B cell (primary cell): ENCODE measurements at regions not wholly inside any gene's neighbourhood (a gene's known extent, or its start where the extent isn't known, plus 50 kb on each side); places are given as distances from the start of the nearest gene placed in this dataset.

ENCODE experiments used
- EZH2 ChIP-seq: IDR thresholded peaks from 2 replicates; pipeline ENCODE4 v1.6.1; 2012; ENCODE audit warnings: borderline replicate concordance, low read depth, mild to moderate bottlenecking, moderate library complexity, low read length; ENCODE audit not compliant: insufficient read depth, poor library complexity, severe bottlenecking
- TF ChIP-seq, protein P1 (sequence below): fragments of 200-600 bp; IDR thresholded peaks from one replicate; pipeline ENCODE4 v1.8.0; 2022; ENCODE audit warnings: antibody characterized with exemption, mild to moderate bottlenecking

GRCh38 chr6:141490982-141491381, 641.7 kb upstream of the GJE1 start:
- TF ChIP-seq, protein P1, sequence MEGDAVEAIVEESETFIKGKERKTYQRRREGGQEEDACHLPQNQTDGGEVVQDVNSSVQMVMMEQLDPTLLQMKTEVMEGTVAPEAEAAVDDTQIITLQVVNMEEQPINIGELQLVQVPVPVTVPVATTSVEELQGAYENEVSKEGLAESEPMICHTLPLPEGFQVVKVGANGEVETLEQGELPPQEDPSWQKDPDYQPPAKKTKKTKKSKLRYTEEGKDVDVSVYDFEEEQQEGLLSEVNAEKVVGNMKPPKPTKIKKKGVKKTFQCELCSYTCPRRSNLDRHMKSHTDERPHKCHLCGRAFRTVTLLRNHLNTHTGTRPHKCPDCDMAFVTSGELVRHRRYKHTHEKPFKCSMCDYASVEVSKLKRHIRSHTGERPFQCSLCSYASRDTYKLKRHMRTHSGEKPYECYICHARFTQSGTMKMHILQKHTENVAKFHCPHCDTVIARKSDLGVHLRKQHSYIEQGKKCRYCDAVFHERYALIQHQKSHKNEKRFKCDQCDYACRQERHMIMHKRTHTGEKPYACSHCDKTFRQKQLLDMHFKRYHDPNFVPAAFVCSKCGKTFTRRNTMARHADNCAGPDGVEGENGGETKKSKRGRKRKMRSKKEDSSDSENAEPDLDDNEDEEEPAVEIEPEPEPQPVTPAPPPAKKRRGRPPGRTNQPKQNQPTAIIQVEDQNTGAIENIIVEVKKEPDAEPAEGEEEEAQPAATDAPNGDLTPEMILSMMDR: no peak
- TF ChIP-seq EZH2: no peak
